OCI-LY7 (cell line): ENCODE measurements at regions not wholly inside any gene's neighbourhood (a gene's known extent, or its start where the extent isn't known, plus 50 kb on each side); places are given as distances from the start of the nearest gene placed in this dataset.
"Not testable (repeated sequence)": the region's sequence is repeated elsewhere in the genome, so short reads cannot be mapped to it uniquely, and the experiment has no call there.

ENCODE experiments used
- BruUV-seq: library from RNA; stranded (reverse); fragments of 400-500 nt; replicated peaks from 2 replicates; lab custom pipeline; 2021; lab: Mats Ljungman, UMichigan
- CTCF ChIA-PET: fragments of 300-600 bp; sonication (Branson Sonifier 250); formaldehyde crosslinking; loops from one replicate; lab custom pipeline; 2022; ENCODE audit warnings: antibody characterized with exemption; ENCODE audit not compliant: unreplicated experiment; lab: Charles Lee
- POLR2A ChIA-PET: fragments of 300-600 bp; sonication (Branson Sonifier 250); formaldehyde crosslinking; loops from one replicate; lab custom pipeline; 2022; ENCODE audit warnings: antibody characterized with exemption; lab: Charles Lee
- DNase-seq: peaks from one replicate; pipeline ENCODE4 v3.0.0-alpha.2; 2015; ENCODE audit warnings: low spot score
- H2AFZ ChIP-seq: fragments of 200-600 bp; sonication (generic), shearing (Covaris generic); 2 replicates; pipeline ENCODE4 v1.6.1; 2014; ENCODE audit warnings: mild to moderate bottlenecking, antibody characterized with exemption, low read length, moderate library complexity
- H3K27ac ChIP-seq: fragments of 200-600 bp; sonication (generic); 2 replicates; pipeline ENCODE4 v1.5.1; 2014; ENCODE audit warnings: mixed run types, low read depth, mild to moderate bottlenecking, moderate library complexity, low read length, inconsistent platforms; ENCODE audit not compliant: poor library complexity, severe bottlenecking
- H3K36me3 ChIP-seq: fragments of 200-600 bp; sonication (generic); 2 replicates; pipeline ENCODE4 v1.6.1; 2014; ENCODE audit warnings: mild to moderate bottlenecking, antibody characterized with exemption, low read length, moderate library complexity, mixed read lengths; ENCODE audit not compliant: insufficient read depth
- H3K4me1 ChIP-seq: fragments of 200-600 bp; sonication (generic); 2 replicates; pipeline ENCODE4 v1.5.1; 2014; ENCODE audit warnings: mild to moderate bottlenecking, low read length; ENCODE audit not compliant: insufficient read depth, poor library complexity, severe bottlenecking
- H3K4me2 ChIP-seq: fragments of 200-600 bp; sonication (generic); 2 replicates; pipeline ENCODE4 v1.6.1; 2014; ENCODE audit warnings: mild to moderate bottlenecking, low read length
- H3K4me3 ChIP-seq: fragments of 200-600 bp; sonication (generic); 2 replicates; pipeline ENCODE4 v1.5.1; 2014; ENCODE audit warnings: mild to moderate bottlenecking, low read depth, low read length; ENCODE audit not compliant: poor library complexity, severe bottlenecking
- H3K79me2 ChIP-seq: fragments of 200-600 bp; sonication (generic); 2 replicates; pipeline ENCODE4 v1.6.1; 2016; ENCODE audit warnings: low read depth, mild to moderate bottlenecking, low read length, moderate library complexity, mixed read lengths; ENCODE audit not compliant: insufficient read depth
- H3K9me2 ChIP-seq: fragments of 200-600 bp; sonication (generic); 2 replicates; pipeline ENCODE4 v1.6.1; 2016; ENCODE audit warnings: mild to moderate bottlenecking, low read length, mixed read lengths; ENCODE audit not compliant: insufficient read depth
- H3K9me3 ChIP-seq: fragments of 200-600 bp; sonication (generic); 2 replicates; pipeline ENCODE4 v1.6.1; 2014; ENCODE audit warnings: mild to moderate bottlenecking, mixed run types, low read length, mixed read lengths
- H4K20me1 ChIP-seq: fragments of 200-600 bp; sonication (generic); 2 replicates; pipeline ENCODE4 v1.6.1; 2014; ENCODE audit warnings: mild to moderate bottlenecking, antibody characterized with exemption, low read length, moderate library complexity, mixed read lengths; ENCODE audit not compliant: insufficient read depth
- CTCF ChIP-seq: fragments of 200-600 bp; sonication (generic); conservative IDR thresholded peaks from 2 replicates; pipeline ENCODE4 v1.5.1; 2014; ENCODE audit warnings: mild to moderate bottlenecking, antibody characterized with exemption, low read length, moderate library complexity, mixed read lengths
- EZH2phosphoT487 ChIP-seq: fragments of 200-600 bp; sonication (generic); IDR thresholded peaks from 2 replicates; pipeline ENCODE4 v1.6.1; 2018; ENCODE audit warnings: low read depth, borderline replicate concordance, mild to moderate bottlenecking, mixed run types, antibody characterized with exemption, low read length, moderate library complexity, mixed read lengths
- intact Hi-C: fragments of 100-400 bp; cut with micrococcal nuclease; formaldehyde crosslinking; loops from one replicate; pipeline ENCODE4 v1.10.0; 2022; ENCODE audit not compliant: unreplicated experiment

DNA sequence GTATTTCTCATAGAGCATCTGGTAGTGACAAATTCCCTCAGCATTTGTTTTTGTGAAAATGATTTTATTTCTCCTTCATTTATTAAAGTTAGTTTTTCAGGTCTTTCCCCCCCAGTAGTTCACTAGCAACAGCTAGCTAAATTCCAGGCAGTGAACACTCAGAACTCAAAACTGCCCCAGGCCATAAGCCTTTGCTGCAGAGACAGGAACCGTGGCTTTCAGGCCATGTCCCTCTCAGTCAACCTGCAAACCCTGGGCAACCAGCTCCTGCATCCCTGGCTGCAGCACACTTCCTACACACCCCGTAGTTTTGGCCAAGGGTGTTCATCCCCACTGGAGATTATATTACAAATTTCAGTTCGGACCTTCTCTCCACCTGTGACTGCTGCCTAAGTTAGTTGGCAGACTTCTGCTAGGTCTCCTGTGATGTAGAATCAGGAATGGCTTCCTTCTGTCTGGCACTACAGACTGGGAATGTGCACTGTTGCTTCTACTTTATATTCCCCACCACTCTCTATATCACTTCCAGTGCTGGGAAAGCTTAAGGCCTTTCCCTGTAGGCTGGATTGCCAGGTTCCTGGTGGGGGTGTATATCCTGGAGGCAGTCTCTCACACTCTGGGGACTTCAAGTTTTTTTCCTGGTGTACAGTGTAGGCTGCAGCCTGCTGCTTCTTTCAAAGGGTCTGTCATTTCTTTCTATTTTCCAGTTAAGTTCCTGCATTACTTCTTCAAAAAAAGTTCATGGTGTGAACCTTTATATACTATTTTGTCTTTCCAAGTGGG is 924.4 kb upstream of the LRFN5 start:
- Histone ChIP-seq H4K20me1 (no peaks in the 10 kb centered on the region), H3K9me3 (no peaks in the 10 kb centered on the region), H3K79me2 (no peaks in the 10 kb centered on the region), H3K4me1 (no peaks in the 10 kb centered on the region), H3K36me3 (no peaks in the 10 kb centered on the region), H3K27ac (no peak overlapping the region), H3K4me3 (no peak overlapping the region), H2AFZ (no peak overlapping the region), H3K9me2 (no peaks in the 10 kb centered on the region), H3K4me2 (no peak overlapping the region)
- ChIA-PET POLR2A (no interaction called here), CTCF (no interaction called here)
- no TSS peak for BruUV-seq
- TF ChIP-seq CTCF (no peak), EZH2phosphoT487 (no peak)
- no peak for DNase-seq
- intact Hi-C loops = no loop called here

- TF ChIP-seq CTCF (no peak), EZH2phosphoT487 (no peak)
- BruUV-seq = no TSS peak
- no peaks in the 10 kb centered on the region for H3K36me3 ChIP-seq
- intact Hi-C loops = no loop called here
- no peaks in the 10 kb centered on the region for H3K79me2 ChIP-seq
- no peaks in the 10 kb centered on the region for H3K4me1 ChIP-seq
- ChIA-PET POLR2A (no interaction called here), CTCF (no interaction called here)
- no peak overlapping the region for H2AFZ ChIP-seq
- H4K20me1 ChIP-seq = no peaks in the 10 kb centered on the region
- DNase-seq = no peak
- no peak overlapping the region for H3K4me3 ChIP-seq
- H3K9me2 ChIP-seq = no peaks in the 10 kb centered on the region; the same call in 1 of the 2 replicates
- no peak overlapping the region for H3K4me2 ChIP-seq
- H3K27ac ChIP-seq = no peak overlapping the region
- no peaks in the 10 kb centered on the region for H3K9me3 ChIP-seq
These were observed 927.4 kb upstream of the LRFN5 start for GRCh38 chr14:40679256-40679655.

GRCh38 chr14:40677206-40677605 is 929.5 kb upstream of the LRFN5 start:
- H3K4me2 ChIP-seq, H3K9me2 ChIP-seq, BruUV-seq, H3K9me3 ChIP-seq, DNase-seq, intact Hi-C loops, H4K20me1 ChIP-seq, CTCF ChIA-PET, H2AFZ ChIP-seq, H3K4me3 ChIP-seq, H3K4me1 ChIP-seq, H3K27ac ChIP-seq, POLR2A ChIA-PET, H3K79me2 ChIP-seq, H3K36me3 ChIP-seq: not testable (repeated sequence)
